Activated naive CD8-positive, alpha-beta T cell treated with anti-CD3 and anti-CD28 coated beads, Interleukin-2, amount 10 ng/mL, durations not matched to agents 7 days and 5 days (primary cell): ENCODE measurements at regions not wholly inside any gene's neighbourhood (a gene's known extent, or its start where the extent isn't known, plus 50 kb on each side); places are given as distances from the start of the nearest gene placed in this dataset.

Source experiments
- ATAC-seq: fragments of 150-1000 bp; cut with Tn5 transposase; one replicate; pipeline ENCODE4 v1.10.0; 2021; ENCODE audit warnings: low read depth, moderate library complexity
- POLR2A ChIA-PET: fragments of 350-600 bp; sonication (Branson Sonifier 250); formaldehyde crosslinking; loops from one replicate; lab custom pipeline; 2021; ENCODE audit warnings: antibody characterized with exemption; lab: Charles Lee
- DNase-seq: peaks from one replicate; pipeline ENCODE4 v3.0.0; 2021
- H3K27ac Mint-ChIP-seq: one replicate; pipeline ENCODE4 v1.8.0; 2022; ENCODE audit warnings: mild to moderate bottlenecking, mixed read lengths
- H3K27me3 Mint-ChIP-seq: one replicate; pipeline ENCODE4 v1.8.0; 2022; ENCODE audit warnings: mild to moderate bottlenecking, moderate library complexity, mixed read lengths
- H3K36me3 Mint-ChIP-seq: one replicate; pipeline ENCODE4 v1.8.0; 2021; ENCODE audit warnings: mild to moderate bottlenecking, mixed read lengths
- H3K4me1 Mint-ChIP-seq: one replicate; pipeline ENCODE4 v1.8.0; 2021; ENCODE audit warnings: mixed read lengths
- H3K4me3 Mint-ChIP-seq: one replicate; pipeline ENCODE4 v1.8.0; 2022; ENCODE audit warnings: mild to moderate bottlenecking, moderate library complexity, mixed read lengths
- H3K9me3 Mint-ChIP-seq: one replicate; pipeline ENCODE4 v1.8.0; 2021; ENCODE audit warnings: mixed read lengths

DNA sequence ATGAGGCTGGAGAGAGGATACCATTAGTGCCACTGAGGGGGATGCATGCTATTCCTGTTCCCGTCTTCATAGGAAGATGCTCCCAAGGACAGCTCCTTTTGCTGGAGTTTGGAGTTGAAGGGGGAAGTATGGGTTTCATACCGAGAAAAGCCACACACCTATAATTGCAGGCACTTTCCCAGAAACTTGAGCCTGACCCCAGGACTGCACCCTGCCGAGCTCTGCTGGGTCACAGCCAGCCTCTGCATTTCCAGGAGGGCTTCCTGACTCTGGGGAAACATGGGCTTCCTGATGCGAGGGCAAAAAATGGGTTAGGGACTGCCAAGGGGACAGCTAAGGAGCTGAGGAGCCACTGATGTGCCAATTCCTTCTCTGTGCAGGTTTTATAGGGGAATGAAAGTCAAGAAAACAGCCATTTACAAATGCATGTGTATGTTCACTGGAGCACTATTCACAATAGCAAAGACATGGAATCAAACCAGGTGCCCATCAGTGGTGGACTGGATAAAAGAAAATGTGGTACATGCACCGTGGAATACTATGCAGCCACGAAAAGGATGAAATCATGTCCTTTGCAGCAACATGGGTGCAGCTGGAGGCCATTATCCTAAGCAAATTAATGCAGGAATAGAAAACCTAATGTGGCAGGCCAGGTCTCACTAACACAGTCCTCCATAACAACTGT, 104.5 kb downstream of the ACAA2 start:
- peaks cover 12% of the 10 kb centered on the region for H3K27me3 Mint-ChIP-seq
- no peak overlapping the region for H3K27ac Mint-ChIP-seq
- DNase-seq, result no peak
- H3K4me1 Mint-ChIP-seq, result peaks cover 2% of the 10 kb centered on the region
- H3K9me3 Mint-ChIP-seq, result peaks cover 2% of the 10 kb centered on the region
- no peak overlapping the region for H3K4me3 Mint-ChIP-seq
- no peaks in the 10 kb centered on the region for H3K36me3 Mint-ChIP-seq
- no peak for ATAC-seq
- POLR2A ChIA-PET, result no interaction called here

DNA sequence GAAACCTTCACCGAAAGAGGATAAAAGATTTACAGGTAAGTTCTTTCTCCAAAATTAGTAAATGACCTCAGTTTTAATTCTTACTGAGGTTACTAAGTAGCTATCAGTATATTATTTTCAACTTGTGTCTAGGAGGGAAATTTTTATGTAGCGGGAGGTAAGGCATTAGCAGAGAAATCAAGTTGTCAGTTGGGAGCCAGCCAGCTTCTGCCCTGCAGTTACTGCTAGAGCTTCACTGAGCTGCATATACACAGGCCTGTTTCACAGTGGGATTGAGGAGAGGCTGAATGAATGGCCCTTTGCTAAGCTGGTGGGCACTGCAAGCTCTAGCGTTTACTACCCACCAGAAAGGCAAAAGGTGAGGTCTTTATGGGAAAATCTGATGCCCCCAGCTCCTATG, 105.7 kb downstream of the ACAA2 start:
- no peak for ATAC-seq
- no peak overlapping the region for H3K4me3 Mint-ChIP-seq
- POLR2A ChIA-PET, result no interaction called here

DNA sequence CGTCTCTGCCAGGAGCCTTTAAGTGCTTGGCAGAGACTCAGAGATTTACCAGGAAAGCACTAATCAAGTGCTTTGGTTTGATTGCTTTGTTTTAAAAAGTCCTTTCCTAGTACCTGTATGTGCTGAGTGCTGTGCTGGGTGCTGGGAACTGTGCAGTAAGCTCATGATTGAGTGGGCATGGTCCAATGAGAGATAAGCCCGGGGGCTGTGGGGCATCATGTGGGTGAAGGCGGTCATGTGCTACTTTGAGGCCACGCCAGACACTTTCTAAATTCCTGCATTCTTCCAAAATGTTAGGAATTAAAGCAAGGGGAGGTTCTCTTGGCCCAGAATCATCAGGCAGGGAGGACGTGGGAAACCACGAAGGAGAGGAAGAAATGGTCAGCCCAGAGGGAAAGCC, 109.0 kb downstream of the ACAA2 start:
- H3K4me3 Mint-ChIP-seq, result no peak overlapping the region
- ATAC-seq (no peak), DNase-seq (no peak)
- no peaks in the 10 kb centered on the region for H3K9me3 Mint-ChIP-seq
- no peaks in the 10 kb centered on the region for H3K36me3 Mint-ChIP-seq
- peaks cover under 1% of the 10 kb centered on the region for H3K27me3 Mint-ChIP-seq
- POLR2A ChIA-PET, result no interaction called here
- H3K4me1 Mint-ChIP-seq, result peaks cover 2% of the 10 kb centered on the region
- H3K27ac Mint-ChIP-seq, result no peak overlapping the region

More for the DNA sequence above, 105.7 kb downstream of the ACAA2 start:
- peaks cover 2% of the 10 kb centered on the region for H3K9me3 Mint-ChIP-seq
- no peaks in the 10 kb centered on the region for H3K36me3 Mint-ChIP-seq
- no peak for DNase-seq
- H3K4me1 Mint-ChIP-seq, result peaks cover 2% of the 10 kb centered on the region
- peaks cover 8% of the 10 kb centered on the region for H3K27me3 Mint-ChIP-seq
- no peak overlapping the region for H3K27ac Mint-ChIP-seq

DNA sequence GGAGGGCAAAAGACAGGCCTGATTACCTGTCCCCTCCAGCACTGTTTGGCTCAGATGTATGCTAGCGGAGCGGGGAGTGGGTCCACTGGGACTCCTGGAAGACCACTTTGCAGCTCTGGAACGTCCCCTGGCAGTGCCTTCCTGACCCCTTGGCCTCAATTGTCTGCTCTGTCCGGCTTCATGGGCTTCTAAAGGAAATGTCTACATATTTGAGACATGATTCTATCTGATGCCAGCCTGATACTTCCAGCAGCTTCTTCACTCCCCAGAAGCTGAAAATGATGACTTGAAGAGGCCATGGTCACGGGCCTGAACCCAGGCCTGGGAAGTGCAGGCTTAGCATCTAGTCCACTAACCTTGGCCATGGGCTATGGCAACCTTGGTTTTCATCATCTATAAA, 112.1 kb downstream of the ACAA2 start:
- Mint-ChIP-seq H3K4me1 (no peaks in the 10 kb centered on the region), H3K9me3 (no peaks in the 10 kb centered on the region), H3K36me3 (no peaks in the 10 kb centered on the region), H3K27me3 (peaks cover 2% of the 10 kb centered on the region), H3K4me3 (no peak overlapping the region), H3K27ac (no peak overlapping the region)
- DNase-seq (no peak), ATAC-seq (no peak)
- POLR2A ChIA-PET, result no interaction called here

DNA sequence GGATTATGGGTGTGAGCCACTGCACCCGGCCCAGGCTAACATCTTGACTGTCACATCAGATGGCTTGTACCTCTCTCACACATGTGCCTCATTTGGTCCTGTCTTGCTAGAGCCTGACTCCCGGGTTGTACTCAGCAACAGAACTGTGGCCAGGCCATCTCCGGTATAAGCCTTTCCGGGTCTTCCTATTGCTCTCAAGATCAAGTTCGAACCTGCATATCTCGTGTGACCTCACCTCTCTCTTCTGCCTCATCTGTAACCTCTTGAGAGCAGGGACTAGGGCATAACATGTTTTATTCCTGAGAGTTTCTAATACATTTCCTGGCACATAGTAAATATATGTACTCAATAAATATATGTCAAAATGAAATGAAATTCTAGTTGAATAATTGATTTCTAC, 114.0 kb downstream of the ACAA2 start:
- Mint-ChIP-seq H3K36me3 (no peaks in the 10 kb centered on the region), H3K27ac (no peak overlapping the region), H3K4me1 (no peaks in the 10 kb centered on the region), H3K27me3 (peaks cover 2% of the 10 kb centered on the region), H3K9me3 (no peaks in the 10 kb centered on the region), H3K4me3 (no peak overlapping the region)
- DNase-seq, result no peak
- POLR2A ChIA-PET, result no interaction called here
- ATAC-seq, result no peak

DNA sequence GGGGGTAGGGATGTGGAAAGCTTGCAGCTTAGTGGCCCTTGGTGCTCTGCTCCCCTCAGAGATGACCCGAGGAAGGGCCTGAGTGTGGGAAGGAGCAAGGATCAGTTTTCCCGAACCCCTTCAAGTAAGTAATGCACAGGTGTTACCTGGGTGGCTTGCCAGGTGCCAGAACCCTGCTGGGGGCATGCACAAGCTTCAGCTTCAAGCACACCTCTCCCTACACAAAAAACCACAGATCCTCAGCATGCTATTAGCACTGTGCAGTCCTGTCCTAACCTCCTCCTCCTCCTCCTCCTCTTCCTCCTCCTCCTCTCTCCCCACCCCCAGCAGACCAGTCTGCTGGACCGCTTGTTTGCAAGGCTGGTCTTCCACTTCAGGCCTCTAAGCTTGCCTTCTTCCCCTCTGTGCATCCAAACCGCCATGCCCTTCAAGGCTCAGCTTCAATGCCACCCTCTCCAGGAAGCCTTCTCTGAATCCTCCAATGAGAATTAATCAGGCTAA, 114.8 kb downstream of the ACAA2 start:
- POLR2A ChIA-PET, result no interaction called here
- H3K9me3 Mint-ChIP-seq, result no peaks in the 10 kb centered on the region
- ATAC-seq (no peak), DNase-seq (no peak)
- H3K27ac Mint-ChIP-seq, result no peak overlapping the region
- no peaks in the 10 kb centered on the region for H3K4me1 Mint-ChIP-seq
- H3K27me3 Mint-ChIP-seq, result peaks cover 5% of the 10 kb centered on the region
- no peak overlapping the region for H3K4me3 Mint-ChIP-seq
- no peaks in the 10 kb centered on the region for H3K36me3 Mint-ChIP-seq

DNA sequence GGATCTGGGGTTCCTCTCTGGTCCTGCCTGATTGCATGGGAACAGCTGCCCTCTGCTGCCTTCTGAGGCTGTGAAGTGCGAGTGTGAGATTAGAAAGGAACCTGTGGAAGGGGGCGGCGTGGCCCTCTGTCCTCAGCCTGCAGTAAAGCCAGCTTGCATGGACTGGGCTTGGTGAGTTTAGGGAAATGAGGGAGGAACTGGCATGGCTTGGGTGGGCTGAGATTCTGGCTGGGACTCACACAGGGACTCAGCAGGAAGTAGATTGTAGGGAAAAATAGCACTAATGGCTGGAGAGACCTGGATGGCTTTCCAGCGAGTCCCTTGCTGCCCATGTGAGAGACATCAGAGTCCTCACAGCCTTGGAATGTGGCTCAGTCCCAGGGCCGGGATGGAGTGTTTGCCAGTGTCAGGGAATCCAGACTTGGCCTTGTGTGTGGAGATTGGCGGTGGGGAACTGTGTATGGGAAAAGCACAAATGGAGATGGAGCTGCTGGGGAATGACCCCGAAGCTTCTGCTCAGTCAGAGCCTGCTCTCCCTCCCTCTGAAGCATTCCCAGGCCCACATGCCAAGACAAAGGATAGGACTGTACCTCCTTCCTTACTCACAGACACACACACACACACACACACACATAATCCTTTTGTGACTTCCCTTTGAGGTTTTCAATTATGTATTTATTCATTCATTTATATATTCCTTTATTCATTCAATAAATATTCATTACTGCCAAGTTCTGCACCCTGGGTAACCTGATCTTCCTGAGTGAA, 115.4 kb downstream of the ACAA2 start:
- ATAC-seq (no peak), DNase-seq (no peak)
- no peak overlapping the region for H3K4me3 Mint-ChIP-seq
- peaks cover 5% of the 10 kb centered on the region for H3K27me3 Mint-ChIP-seq
- no peak overlapping the region for H3K27ac Mint-ChIP-seq
- POLR2A ChIA-PET, result no interaction called here
- H3K36me3 Mint-ChIP-seq, result no peaks in the 10 kb centered on the region
- no peaks in the 10 kb centered on the region for H3K9me3 Mint-ChIP-seq
- no peaks in the 10 kb centered on the region for H3K4me1 Mint-ChIP-seq

DNA sequence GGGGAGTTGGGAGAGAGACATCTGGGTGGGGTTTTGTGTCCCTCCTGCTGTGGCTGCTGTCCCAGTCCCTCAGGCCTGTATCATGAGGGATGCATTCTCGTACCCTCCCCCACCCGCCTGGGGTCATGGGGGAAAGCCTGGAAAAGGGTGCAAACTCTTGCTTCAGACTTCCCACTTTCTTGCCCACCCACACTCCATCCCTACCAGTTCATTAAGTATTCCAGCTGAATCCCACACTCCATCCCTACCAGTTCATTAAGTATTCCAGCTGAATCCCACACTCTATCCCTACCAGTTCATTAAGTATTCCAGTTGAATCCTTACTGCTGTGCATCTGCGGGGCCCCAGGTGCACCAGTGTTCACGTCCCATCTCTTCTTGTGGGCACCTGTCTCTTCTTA, 116.3 kb downstream of the ACAA2 start:
- Mint-ChIP-seq H3K9me3 (no peaks in the 10 kb centered on the region), H3K36me3 (no peaks in the 10 kb centered on the region), H3K27ac (no peak overlapping the region), H3K27me3 (peaks cover 5% of the 10 kb centered on the region), H3K4me1 (no peaks in the 10 kb centered on the region), H3K4me3 (no peak overlapping the region)
- ATAC-seq (no peak), DNase-seq (no peak)
- POLR2A ChIA-PET, result no interaction called here

DNA sequence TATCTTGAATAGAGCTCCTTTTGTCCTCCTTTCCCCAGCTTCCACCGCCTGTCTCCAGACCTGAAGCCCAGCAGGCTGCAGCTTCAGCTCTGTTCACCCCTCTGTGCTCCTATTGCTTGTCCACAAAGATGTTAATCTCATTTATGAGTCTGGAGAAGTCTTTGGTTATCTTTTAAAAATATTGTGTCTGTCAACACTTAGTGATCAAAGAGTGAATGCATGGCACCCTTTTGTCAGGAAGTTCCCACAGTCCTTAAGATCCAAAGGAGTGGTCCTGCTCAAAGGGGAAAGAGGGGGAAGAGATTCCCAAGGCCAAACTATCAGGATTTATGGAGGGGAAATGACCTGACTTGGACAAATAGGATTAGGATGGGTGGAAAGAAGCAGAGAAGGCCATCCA, 118.9 kb downstream of the ACAA2 start:
- no peaks in the 10 kb centered on the region for H3K9me3 Mint-ChIP-seq
- no peaks in the 10 kb centered on the region for H3K36me3 Mint-ChIP-seq
- H3K27ac Mint-ChIP-seq, result no peak overlapping the region
- H3K4me1 Mint-ChIP-seq, result peaks cover 2% of the 10 kb centered on the region
- H3K4me3 Mint-ChIP-seq, result no peak overlapping the region
- POLR2A ChIA-PET, result no interaction called here
- H3K27me3 Mint-ChIP-seq, result peaks cover 7% of the 10 kb centered on the region
- DNase-seq (no peak), ATAC-seq (no peak)

DNA sequence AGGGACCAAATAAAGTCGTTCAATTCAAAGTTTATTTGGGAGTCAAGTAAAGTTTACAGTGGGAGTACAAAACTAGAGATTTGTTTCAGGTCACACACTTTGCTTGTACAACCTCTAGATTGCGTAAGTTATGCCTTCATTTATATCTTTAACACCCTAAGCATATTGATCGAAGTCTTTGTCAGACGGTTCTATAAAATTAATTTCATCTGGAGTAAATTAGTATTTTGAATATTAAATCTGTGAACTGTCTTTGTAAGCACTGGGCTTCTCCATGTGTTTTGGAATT, 119.7 kb downstream of the ACAA2 start:
- peaks cover 2% of the 10 kb centered on the region for H3K4me1 Mint-ChIP-seq
- ATAC-seq, result no peak
- no peaks in the 10 kb centered on the region for H3K36me3 Mint-ChIP-seq
- no peak overlapping the region for H3K27ac Mint-ChIP-seq
- POLR2A ChIA-PET, result no interaction called here
- no peak overlapping the region for H3K4me3 Mint-ChIP-seq
- DNase-seq, result no peak
- H3K9me3 Mint-ChIP-seq, result no peaks in the 10 kb centered on the region
- H3K27me3 Mint-ChIP-seq, result peaks cover 5% of the 10 kb centered on the region

DNA sequence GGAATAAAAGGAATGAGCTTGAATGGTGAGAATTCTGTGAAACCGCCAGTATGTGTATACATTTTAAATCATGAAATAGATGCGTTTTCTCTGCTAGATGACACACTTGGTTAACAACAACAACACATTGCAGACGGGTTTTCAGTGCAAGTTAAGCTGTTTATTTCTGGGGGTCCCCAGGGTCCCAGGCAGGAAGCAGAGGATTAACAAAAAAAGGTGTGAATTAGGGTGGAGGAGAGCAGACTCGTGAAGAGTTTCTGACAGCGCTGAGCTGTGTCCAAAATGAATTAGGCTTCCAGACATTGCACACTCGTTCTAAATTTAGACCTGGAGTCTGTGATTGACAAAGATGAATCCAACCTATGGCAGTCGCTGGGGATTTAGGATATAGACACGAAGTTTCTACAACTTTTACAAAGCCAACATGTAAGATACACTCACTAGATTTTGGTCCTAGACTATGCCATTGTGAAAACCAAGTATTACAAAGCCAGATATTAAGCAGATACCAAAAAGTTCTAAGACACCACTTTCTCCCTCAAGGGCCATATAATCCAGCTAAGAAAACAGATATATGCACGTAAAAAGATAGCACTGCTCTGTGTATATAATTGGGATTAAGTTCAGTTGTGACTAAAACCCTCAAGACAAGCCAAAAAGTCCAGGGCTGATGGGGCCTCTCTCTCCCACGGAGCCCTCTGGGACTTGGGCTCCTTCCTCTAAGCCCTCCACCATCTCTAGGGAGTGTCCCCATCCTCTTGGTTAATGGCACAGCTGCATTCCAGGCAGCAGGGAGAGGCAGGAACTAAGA, 120.2 kb downstream of the ACAA2 start:
- no peak overlapping the region for H3K4me3 Mint-ChIP-seq
- H3K4me1 Mint-ChIP-seq, result peaks cover 2% of the 10 kb centered on the region
- DNase-seq (no peak), ATAC-seq (no peak)
- H3K9me3 Mint-ChIP-seq, result no peaks in the 10 kb centered on the region
- H3K27me3 Mint-ChIP-seq, result peaks cover 5% of the 10 kb centered on the region
- H3K36me3 Mint-ChIP-seq, result no peaks in the 10 kb centered on the region
- POLR2A ChIA-PET, result no interaction called here
- no peak overlapping the region for H3K27ac Mint-ChIP-seq

DNA sequence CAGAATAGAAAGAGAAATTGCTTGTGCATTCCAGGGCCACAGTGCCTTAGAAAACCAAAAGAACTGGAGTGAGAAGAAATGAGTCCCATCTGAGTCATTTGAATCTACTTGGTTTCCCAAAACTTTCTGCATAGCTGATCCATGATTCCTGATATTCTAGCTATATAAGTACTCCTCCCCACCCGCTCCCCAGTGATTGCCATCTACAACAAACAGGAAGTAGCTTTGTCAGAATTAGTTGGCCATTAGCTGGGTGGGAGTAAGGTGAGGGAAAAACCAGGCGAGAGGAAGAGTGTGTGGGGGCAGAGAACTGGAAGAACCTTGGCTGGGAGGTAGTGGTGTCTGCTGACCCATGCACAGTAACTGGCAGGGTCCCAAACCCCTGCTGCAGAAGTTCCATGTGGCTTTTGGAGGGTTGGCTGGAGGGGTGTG, 122.1 kb downstream of the ACAA2 start:
- Mint-ChIP-seq H3K27me3 (peaks cover 5% of the 10 kb centered on the region), H3K27ac (no peak overlapping the region), H3K4me3 (no peak overlapping the region), H3K4me1 (peaks cover 2% of the 10 kb centered on the region), H3K9me3 (no peaks in the 10 kb centered on the region), H3K36me3 (no peaks in the 10 kb centered on the region)
- ATAC-seq, result no peak
- no peak for DNase-seq
- POLR2A ChIA-PET, result no interaction called here

DNA sequence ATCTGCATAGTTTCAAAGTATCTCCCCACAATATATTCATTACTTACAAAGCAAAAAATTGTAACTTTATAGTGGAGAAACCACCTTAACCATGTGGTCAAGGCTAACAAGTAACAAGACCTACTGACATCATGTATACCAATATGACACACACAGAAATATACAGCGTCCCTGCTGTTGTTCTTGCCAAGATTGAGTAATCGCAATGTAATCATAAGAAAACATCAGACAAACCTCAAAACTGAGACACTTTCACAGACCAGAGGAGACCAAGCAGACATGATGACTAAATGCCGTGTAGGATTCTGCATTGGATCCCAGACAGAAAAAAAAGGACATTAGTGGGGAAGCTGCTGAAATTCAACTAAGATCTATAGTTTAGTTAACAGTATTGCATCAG, 123.0 kb downstream of the ACAA2 start:
- Mint-ChIP-seq H3K9me3 (no peaks in the 10 kb centered on the region), H3K27ac (no peak overlapping the region), H3K36me3 (no peaks in the 10 kb centered on the region), H3K4me3 (no peak overlapping the region), H3K27me3 (peaks cover 5% of the 10 kb centered on the region), H3K4me1 (peaks cover 2% of the 10 kb centered on the region)
- ATAC-seq (no peak), DNase-seq (no peak)
- POLR2A ChIA-PET, result no interaction called here
